Astrocyte (in vitro differentiated cells and primary cell): ENCODE measurements at regions not wholly inside any gene's neighbourhood (a gene's known extent, or its start where the extent isn't known, plus 50 kb on each side); places are given as distances from the start of the nearest gene placed in this dataset.

Source experiments
- DNase-seq: peaks from one replicate; pipeline ENCODE4 v3.0.0-alpha.2; 2010; ENCODE audit warnings: low read depth
- FAIRE-seq: peaks from 2 replicates; lab custom pipeline; 2011; peaks lifted over from hg19 to GRCh38; lab: Jason Lieb, UNC
- H2AFZ ChIP-seq: 2 replicates; pipeline ENCODE4 v1.6.0; 2012; ENCODE audit warnings: low read depth, low read length, inconsistent platforms
- H3K27ac ChIP-seq: 2 replicates; pipeline ENCODE4 v1.5.1; 2011; ENCODE audit warnings: low read depth, low read length, inconsistent platforms
- H3K27me3 ChIP-seq: 2 replicates; pipeline ENCODE4 v1.6.0; 2011; ENCODE audit warnings: low read length, inconsistent platforms; ENCODE audit not compliant: insufficient read depth
- H3K36me3 ChIP-seq: 2 replicates; pipeline ENCODE4 v1.5.1; 2011; ENCODE audit warnings: low read length, inconsistent platforms; ENCODE audit not compliant: insufficient read depth
- H3K4me1 ChIP-seq: 2 replicates; pipeline ENCODE4 v1.5.1; 2011; ENCODE audit warnings: low read length, inconsistent platforms; ENCODE audit not compliant: insufficient read depth
- H3K4me2 ChIP-seq: 2 replicates; pipeline ENCODE4 v1.6.0; 2012; ENCODE audit warnings: low read length, inconsistent platforms
- H3K4me3 ChIP-seq: 2 replicates; pipeline ENCODE4 v1.5.1; 2011; ENCODE audit warnings: low read depth, mild to moderate bottlenecking, low read length, inconsistent platforms; ENCODE audit not compliant: insufficient read depth
- H3K79me2 ChIP-seq: 2 replicates; pipeline ENCODE4 v1.6.0; 2012; ENCODE audit warnings: mild to moderate bottlenecking, low read length, inconsistent platforms; ENCODE audit not compliant: insufficient read depth
- H3K9ac ChIP-seq: 2 replicates; pipeline ENCODE4 v1.6.0; 2012; ENCODE audit warnings: mild to moderate bottlenecking, low read length, inconsistent platforms
- H3K9me3 ChIP-seq: 2 replicates; pipeline ENCODE4 v1.5.1; 2012; ENCODE audit warnings: low read depth, mild to moderate bottlenecking, low read length, inconsistent platforms; ENCODE audit not compliant: insufficient read depth
- H4K20me1 ChIP-seq: 2 replicates; pipeline ENCODE4 v1.6.0; 2012; ENCODE audit warnings: low read length, inconsistent platforms; ENCODE audit not compliant: insufficient read depth
- H3K27ac Mint-ChIP-seq: one replicate; pipeline ENCODE4 v1.8.0; 2021; ENCODE audit warnings: mild to moderate bottlenecking, mixed read lengths; ENCODE audit not compliant: unreplicated experiment
- H3K27me3 Mint-ChIP-seq: one replicate; pipeline ENCODE4 v1.8.0; 2021; ENCODE audit warnings: low read depth, mixed read lengths; ENCODE audit not compliant: unreplicated experiment
- H3K36me3 Mint-ChIP-seq: one replicate; pipeline ENCODE4 v1.8.0; 2021; ENCODE audit warnings: low read depth, mixed read lengths; ENCODE audit not compliant: unreplicated experiment
- H3K4me1 Mint-ChIP-seq: one replicate; pipeline ENCODE4 v1.8.0; 2021; ENCODE audit warnings: low read depth, mixed read lengths; ENCODE audit not compliant: unreplicated experiment
- H3K4me3 Mint-ChIP-seq: one replicate; pipeline ENCODE4 v1.8.0; 2021; ENCODE audit warnings: mild to moderate bottlenecking, moderate library complexity, mixed read lengths; ENCODE audit not compliant: unreplicated experiment
- H3K9me3 Mint-ChIP-seq: one replicate; pipeline ENCODE4 v1.8.0; 2021; ENCODE audit warnings: mild to moderate bottlenecking, mixed read lengths; ENCODE audit not compliant: unreplicated experiment
- CTCF ChIP-seq: IDR thresholded peaks from 2 replicates; pipeline ENCODE4 v1.5.1; 2011; ENCODE audit warnings: low read depth, mild to moderate bottlenecking, inconsistent platforms, low read length, moderate library complexity; ENCODE audit not compliant: insufficient read depth
- EZH2 ChIP-seq: IDR thresholded peaks from 2 replicates; pipeline ENCODE4 v1.6.1; 2012; ENCODE audit warnings: mild to moderate bottlenecking, low read length, inconsistent platforms; ENCODE audit not compliant: insufficient read depth

GRCh38 chr13:34868733-34869132 is 73.3 kb upstream of the NBEA start:
- no peaks in the 10 kb centered on the region for H3K79me2 ChIP-seq
- DNase-seq, result no peak
- H3K4me2 ChIP-seq, result no peak overlapping the region
- H3K4me3 Mint-ChIP-seq, result no peak overlapping the region
- TF ChIP-seq EZH2, result no peak
- TF ChIP-seq CTCF, result no peak
- H3K27ac ChIP-seq, result no peak overlapping the region
- no peak overlapping the region for H3K9ac ChIP-seq
- H3K4me3 ChIP-seq, result no peak overlapping the region
- H4K20me1 ChIP-seq, result no peaks in the 10 kb centered on the region
- H3K27ac Mint-ChIP-seq, result no peak overlapping the region
- no peaks in the 10 kb centered on the region for H3K36me3 Mint-ChIP-seq
- no peaks in the 10 kb centered on the region for H3K27me3 Mint-ChIP-seq
- peaks cover 11% of the 10 kb centered on the region for H3K4me1 ChIP-seq
- H3K27me3 ChIP-seq, result no peaks in the 10 kb centered on the region
- H3K36me3 ChIP-seq, result no peaks in the 10 kb centered on the region
- no peak for FAIRE-seq
- no peaks in the 10 kb centered on the region for H3K9me3 Mint-ChIP-seq
- H3K9me3 ChIP-seq, result no peaks in the 10 kb centered on the region
- peaks cover 20% of the 10 kb centered on the region for H3K4me1 Mint-ChIP-seq
- H2AFZ ChIP-seq, result no peak overlapping the region

- H3K36me3 ChIP-seq, result no peaks in the 10 kb centered on the region
- Mint-ChIP-seq H3K9me3 (no peaks in the 10 kb centered on the region), H3K4me3 (no peak overlapping the region), H3K27ac (no peak overlapping the region), H3K36me3 (no peaks in the 10 kb centered on the region), H3K4me1 (peaks cover 17% of the 10 kb centered on the region), H3K27me3 (no peaks in the 10 kb centered on the region)
- no peak overlapping the region for H3K4me2 ChIP-seq
- H3K79me2 ChIP-seq, result no peaks in the 10 kb centered on the region
- DNase-seq (no peak), FAIRE-seq (no peak)
- TF ChIP-seq CTCF (no peak), EZH2 (no peak)
- H3K27ac ChIP-seq, result no peak overlapping the region
- no peak overlapping the region for H3K4me3 ChIP-seq
- no peaks in the 10 kb centered on the region for H3K27me3 ChIP-seq
- no peak overlapping the region for H2AFZ ChIP-seq
- H3K9me3 ChIP-seq, result no peaks in the 10 kb centered on the region
- H3K4me1 ChIP-seq, result peaks cover 5% of the 10 kb centered on the region
- H3K9ac ChIP-seq, result no peak overlapping the region
- H4K20me1 ChIP-seq, result no peaks in the 10 kb centered on the region
Observed at GRCh38 chr13:34869696-34870095, 72.4 kb upstream of the NBEA start.

GRCh38 chr13:34878329-34878728 is 63.7 kb upstream of the NBEA start:
- no peaks in the 10 kb centered on the region for H3K27me3 Mint-ChIP-seq
- H3K36me3 Mint-ChIP-seq, result no peaks in the 10 kb centered on the region
- no peak overlapping the region for H2AFZ ChIP-seq
- no peak overlapping the region for H3K4me3 ChIP-seq
- TF ChIP-seq EZH2 (no peak), CTCF (no peak)
- H3K4me2 ChIP-seq, result no peak overlapping the region
- H3K9me3 ChIP-seq, result no peaks in the 10 kb centered on the region
- no peaks in the 10 kb centered on the region for H3K9me3 Mint-ChIP-seq
- H3K4me1 Mint-ChIP-seq, result no peaks in the 10 kb centered on the region
- no peak overlapping the region for H3K9ac ChIP-seq
- FAIRE-seq, result no peak
- H4K20me1 ChIP-seq, result no peaks in the 10 kb centered on the region
- H3K27me3 ChIP-seq, result no peaks in the 10 kb centered on the region
- H3K4me1 ChIP-seq, result no peaks in the 10 kb centered on the region
- no peaks in the 10 kb centered on the region for H3K36me3 ChIP-seq
- no peaks in the 10 kb centered on the region for H3K79me2 ChIP-seq
- no peak for DNase-seq
- no peak overlapping the region for H3K27ac ChIP-seq
- no peak overlapping the region for H3K27ac Mint-ChIP-seq
- no peak overlapping the region for H3K4me3 Mint-ChIP-seq
